T-cell (primary cell): ENCODE measurements at regions not wholly inside any gene's neighbourhood (a gene's known extent, or its start where the extent isn't known, plus 50 kb on each side); places are given as distances from the start of the nearest gene placed in this dataset.

ENCODE experiments used
- ATAC-seq, 4 experiments: fragments of 200-7000 bp in 3 of 4; fragments of 150-1000 bp in 1 of 4; cut with Tn5 transposase; replicated peaks in 1 of 4; 1 replicate in 3 of 4; 2 replicates in 1 of 4; pipeline ENCODE4 v1.10.0; 2021; ENCODE audit warnings: moderate library complexity in 3 of 4, mild to moderate bottlenecking in 2 of 4, moderate number of reproducible peaks in 1 of 4
- CTCF ChIA-PET, 2 donors: fragments of 300-600 bp; sonication (Branson Sonifier 250); formaldehyde crosslinking; loops; one replicate each; lab custom pipeline; 2022; ENCODE audit warnings: antibody characterized with exemption in 2 of 2; lab: Charles Lee
- POLR2A ChIA-PET, 2 donors: fragments of 300-600 bp; sonication (Branson Sonifier 250); formaldehyde crosslinking; loops; one replicate each; lab custom pipeline; 2022; ENCODE audit warnings: antibody characterized with exemption in 2 of 2; lab: Charles Lee
- DNase-seq, 35 experiments: peaks; one replicate each; pipeline versions ENCODE4 v3.0.0 to v3.0.0-alpha.2; 2013 to 2023
- H3K27ac ChIP-seq: one replicate; pipeline ENCODE4 v1.5.1; 2013; ENCODE audit warnings: low read length
- H3K27me3 ChIP-seq, 2 experiments: replicated peaks in 1 of 2; 1 replicate in 1 of 2; 2 replicates in 1 of 2; pipeline versions ENCODE4 v1.6.1 to v1.7.0; 2013; ENCODE audit warnings: low read length in 1 of 2, mixed read lengths in 1 of 2; ENCODE audit not compliant: control insufficient read depth in 2 of 2, insufficient read depth in 2 of 2; ENCODE audit errors: extremely low read depth in 1 of 2
- H3K36me3 ChIP-seq, 2 donors: 1 replicate in 1 of 2; 2 replicates in 1 of 2; pipeline versions ENCODE4 v1.6.1 to v1.7.0; 2013; ENCODE audit warnings: low read length in 1 of 2; ENCODE audit not compliant: control insufficient read depth in 2 of 2, insufficient read depth in 1 of 2; ENCODE audit errors: extremely low read depth in 1 of 2
- H3K4me1 ChIP-seq, 2 experiments: 1 replicate in 1 of 2; 2 replicates in 1 of 2; pipeline versions ENCODE4 v1.6.1 to v1.7.0; 2013; ENCODE audit warnings: low read length in 2 of 2, mixed read lengths in 1 of 2; ENCODE audit not compliant: insufficient read depth in 2 of 2, control insufficient read depth in 1 of 2; ENCODE audit errors: extremely low read depth in 1 of 2
- H3K4me3 ChIP-seq, 2 donors: 1 replicate in 1 of 2; 2 replicates in 1 of 2; pipeline versions ENCODE4 v1.5.1 to v1.7.0; 2013; ENCODE audit warnings: mild to moderate bottlenecking in 2 of 2, low read length in 1 of 2, moderate library complexity in 1 of 2; ENCODE audit not compliant: control insufficient read depth in 1 of 2; ENCODE audit errors: extremely low read depth in 1 of 2
- H3K9me3 ChIP-seq: 2 replicates; pipeline ENCODE4 v1.7.0; 2013
- H3K27ac Mint-ChIP-seq, 2 donors: one replicate each; pipeline ENCODE4 v1.8.0; 2020 to 2021; ENCODE audit warnings: mild to moderate bottlenecking in 2 of 2, mixed read lengths in 2 of 2
- H3K27me3 Mint-ChIP-seq, 2 donors: one replicate each; pipeline ENCODE4 v1.8.0; 2021 to 2022; ENCODE audit warnings: mixed read lengths in 2 of 2
- H3K36me3 Mint-ChIP-seq: one replicate; pipeline ENCODE4 v1.8.0; 2021; ENCODE audit warnings: mixed read lengths
- H3K4me1 Mint-ChIP-seq, 3 donors: one replicate each; pipeline ENCODE4 v1.8.0; 2020 to 2022; ENCODE audit warnings: mixed read lengths in 3 of 3, mild to moderate bottlenecking in 1 of 3
- H3K4me3 Mint-ChIP-seq, 3 donors: one replicate each; pipeline ENCODE4 v1.8.0; 2020 to 2022; ENCODE audit warnings: mild to moderate bottlenecking in 3 of 3, mixed read lengths in 3 of 3, moderate library complexity in 3 of 3
- H3K9me3 Mint-ChIP-seq, 3 donors: one replicate each; pipeline ENCODE4 v1.8.0; 2020 to 2022; ENCODE audit warnings: mixed read lengths in 3 of 3
- WGBS: methylation state at CpG from one replicate; pipeline ENCODE4 v1.1.5; 2013; ENCODE audit warnings: missing lambda C conversion rate; ENCODE audit not compliant: insufficient coverage; 5-methylcytosine and 5-hydroxymethylcytosine counted together

GRCh38 chr10:80737209-80737608, 199.5 kb downstream of the SH2D4B start:
- POLR2A ChIA-PET, result no interaction called here
- CTCF ChIA-PET, result no interaction called here
- Mint-ChIP-seq H3K9me3 (no peaks in the 10 kb centered on the region), H3K4me3 (no peak overlapping the region), H3K27me3 (peaks cover 14 to 24% of the 10 kb centered on the region in 2 donors), H3K4me1 (no peaks in the 10 kb centered on the region), H3K27ac (no peak overlapping the region), H3K36me3 (no peaks in the 10 kb centered on the region)
- H3K4me1 ChIP-seq, result no peaks in the 10 kb centered on the region
- no peaks in the 10 kb centered on the region for H3K36me3 ChIP-seq
- no peak overlapping the region for H3K4me3 ChIP-seq
- DNase-seq (no peak), ATAC-seq (no peak)
- H3K27ac ChIP-seq, result no peak overlapping the region
- no CpG with 5 or more reads among the region's 2 CpGs for WGBS
- H3K27me3 ChIP-seq, result peaks cover 2 to 7% of the 10 kb centered on the region in 2 experiments
- no peaks in the 10 kb centered on the region for H3K9me3 ChIP-seq

- H3K36me3 ChIP-seq, result no peaks in the 10 kb centered on the region
- DNase-seq (no peak), ATAC-seq (no peak)
- H3K27ac Mint-ChIP-seq, result no peak overlapping the region
- no peak overlapping the region for H3K4me3 ChIP-seq
- WGBS, result 79% methylated on average over 3 of the region's 6 CpGs
- no peaks in the 10 kb centered on the region for H3K4me1 Mint-ChIP-seq
- no peak overlapping the region for H3K4me3 Mint-ChIP-seq
- ChIA-PET CTCF (no interaction called here), POLR2A (no interaction called here)
- H3K27me3 Mint-ChIP-seq, result peaks cover 10 to 22% of the 10 kb centered on the region in 2 donors
- no peaks in the 10 kb centered on the region for H3K9me3 Mint-ChIP-seq
- H3K27ac ChIP-seq, result no peak overlapping the region
- H3K36me3 Mint-ChIP-seq, result no peaks in the 10 kb centered on the region
- H3K4me1 ChIP-seq, result no peaks in the 10 kb centered on the region
- no peaks in the 10 kb centered on the region for H3K9me3 ChIP-seq
- H3K27me3 ChIP-seq, result peaks cover 2 to 5% of the 10 kb centered on the region in 2 experiments
Observed at GRCh38 chr10:80739328-80739727, 201.6 kb downstream of the SH2D4B start.

GRCh38 chr10:80739963-80740715, 202.4 kb downstream of the SH2D4B start:
- Histone ChIP-seq H3K9me3 (no peaks in the 10 kb centered on the region), H3K27me3 (peaks cover 2 to 5% of the 10 kb centered on the region in 2 experiments), H3K36me3 (no peaks in the 10 kb centered on the region), H3K4me1 (no peaks in the 10 kb centered on the region), H3K4me3 (no peak overlapping the region), H3K27ac (no peak overlapping the region)
- H3K27ac Mint-ChIP-seq, result no peak overlapping the region
- POLR2A ChIA-PET, result no interaction called here
- WGBS, result 85% methylated on average over 14 of the region's 18 CpGs
- no peak overlapping the region for H3K4me3 Mint-ChIP-seq
- no peaks in the 10 kb centered on the region for H3K4me1 Mint-ChIP-seq
- ATAC-seq, result no peak
- no peaks in the 10 kb centered on the region for H3K36me3 Mint-ChIP-seq
- H3K27me3 Mint-ChIP-seq, result peaks cover 10 to 16% of the 10 kb centered on the region in 2 donors
- CTCF ChIA-PET, result no interaction called here
- DNase-seq, result no peak
- no peaks in the 10 kb centered on the region for H3K9me3 Mint-ChIP-seq

- no peak overlapping the region for H3K4me3 Mint-ChIP-seq
- peaks cover 10 to 16% of the 10 kb centered on the region in 2 donors for H3K27me3 Mint-ChIP-seq
- no peak overlapping the region for H3K4me3 ChIP-seq
- POLR2A ChIA-PET, result no interaction called here
- H3K36me3 ChIP-seq, result no peaks in the 10 kb centered on the region
- H3K27ac Mint-ChIP-seq, result no peak overlapping the region
- CTCF ChIA-PET, result no interaction called here
- no CpG with 5 or more reads among the region's 2 CpGs for WGBS
- no peaks in the 10 kb centered on the region for H3K4me1 ChIP-seq
- DNase-seq, result no peak
- H3K27me3 ChIP-seq, result peaks cover 2 to 5% of the 10 kb centered on the region in 2 experiments
- no peaks in the 10 kb centered on the region for H3K4me1 Mint-ChIP-seq
- no peaks in the 10 kb centered on the region for H3K9me3 ChIP-seq
- no peaks in the 10 kb centered on the region for H3K36me3 Mint-ChIP-seq
- ATAC-seq, result no peak
- no peak overlapping the region for H3K27ac ChIP-seq
- H3K9me3 Mint-ChIP-seq, result no peaks in the 10 kb centered on the region
Observed at GRCh38 chr10:80741278-80741677, 203.6 kb downstream of the SH2D4B start.

- H3K27ac Mint-ChIP-seq, result no peak overlapping the region
- Histone ChIP-seq H3K27me3 (no peaks in the 10 kb centered on the region), H3K4me1 (no peaks in the 10 kb centered on the region), H3K4me3 (no peak overlapping the region), H3K36me3 (no peaks in the 10 kb centered on the region), H3K9me3 (no peaks in the 10 kb centered on the region), H3K27ac (no peak overlapping the region)
- POLR2A ChIA-PET, result no interaction called here
- H3K9me3 Mint-ChIP-seq, result no peaks in the 10 kb centered on the region
- DNase-seq, result no peak
- CTCF ChIA-PET, result no interaction called here
- H3K4me3 Mint-ChIP-seq, result no peak overlapping the region
- no peak for ATAC-seq
- peaks cover 4 to 20% of the 10 kb centered on the region in 2 donors for H3K27me3 Mint-ChIP-seq
- 100% methylated on average over 2 of the region's 3 CpGs for whole genome bisulfite sequencing
- H3K36me3 Mint-ChIP-seq, result no peaks in the 10 kb centered on the region
- H3K4me1 Mint-ChIP-seq, result no peaks in the 10 kb centered on the region
Observed at GRCh38 chr10:80750268-80750667, 212.6 kb downstream of the SH2D4B start.

GRCh38 chr10:80751940-80752339, 214.2 kb downstream of the SH2D4B start:
- Histone ChIP-seq H3K36me3 (no peaks in the 10 kb centered on the region), H3K4me3 (no peak overlapping the region), H3K9me3 (no peaks in the 10 kb centered on the region), H3K27ac (no peak overlapping the region), H3K4me1 (no peaks in the 10 kb centered on the region), H3K27me3 (peaks cover 0 to 5% of the 10 kb centered on the region in 2 experiments)
- ChIA-PET CTCF (interaction anchor here in 1 of 2 donors (0.7 kb wide), 1 partner anchor 605 kb away, joined by 3 read pairs; no protein-coding TSS in a partner anchor), POLR2A (no interaction called here)
- Mint-ChIP-seq H3K27me3 (peaks cover 7 to 32% of the 10 kb centered on the region in 2 donors), H3K9me3 (no peaks in the 10 kb centered on the region), H3K4me1 (no peaks in the 10 kb centered on the region), H3K4me3 (no peak overlapping the region), H3K36me3 (no peaks in the 10 kb centered on the region), H3K27ac (no peak overlapping the region)
- DNase-seq (no peak), ATAC-seq (no peak)
- no CpG with 5 or more reads among the region's 1 CpG for WGBS
